ENCODE measurements at regions not wholly inside any gene's neighbourhood (a gene's known extent, or its start where the extent isn't known, plus 50 kb on each side); places are given as distances from the start of the nearest gene placed in this dataset.

- no peak for TF ChIP-seq CTCF (IDR thresholded peaks at IDR 0.05)
- TF ChIP-seq POLR2AphosphoS5 (IDR thresholded peaks at IDR 0.05) = no peak
Observed at GRCh38 chr15:98282656-98283332, 322.3 kb downstream of the ARRDC4 start.

Data from gastroesophageal sphincter (tissue), 3 donors.